Lower leg skin (tissue), 3 donors: ENCODE measurements at regions not wholly inside any gene's neighbourhood (a gene's known extent, or its start where the extent isn't known, plus 50 kb on each side); places are given as distances from the start of the nearest gene placed in this dataset.

ENCODE experiments used
- POLR2A ChIP-seq, 2 donors: fragments of 450-650 bp; IDR thresholded peaks; one replicate each; pipeline ENCODE4 v1.6.1; 2016 to 2017; ENCODE audit warnings: antibody characterized with exemption in 2 of 2, mild to moderate bottlenecking in 1 of 2, moderate library complexity in 1 of 2
- TF ChIP-seq, protein P1 (sequence below), 3 donors: fragments of 450-650 bp; IDR thresholded peaks; one replicate each; pipeline ENCODE4 v1.5.1; 2016; ENCODE audit warnings: antibody characterized with exemption in 3 of 3, mild to moderate bottlenecking in 3 of 3, moderate library complexity in 2 of 3

DNA sequence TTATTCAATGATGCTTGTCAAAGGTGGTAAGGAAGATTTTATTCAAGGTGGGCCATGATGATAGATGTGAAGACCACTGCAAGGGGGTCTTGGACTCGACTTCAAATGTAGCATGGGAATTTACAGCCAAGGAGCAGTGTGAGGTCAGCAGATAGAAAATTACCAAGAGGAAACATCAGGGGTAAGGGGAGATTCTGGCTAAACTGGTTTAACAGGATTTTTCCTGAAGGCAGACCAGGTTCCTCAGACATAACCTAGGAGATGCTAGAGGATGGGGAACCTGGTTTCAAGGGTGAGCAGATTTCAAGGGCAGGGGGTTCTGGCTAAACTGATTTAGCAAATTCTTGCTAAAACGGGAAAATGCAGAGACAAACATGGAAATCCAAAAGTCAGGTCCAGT is 464.9 kb downstream of the TAFA4 start:
- TF ChIP-seq, protein P1, sequence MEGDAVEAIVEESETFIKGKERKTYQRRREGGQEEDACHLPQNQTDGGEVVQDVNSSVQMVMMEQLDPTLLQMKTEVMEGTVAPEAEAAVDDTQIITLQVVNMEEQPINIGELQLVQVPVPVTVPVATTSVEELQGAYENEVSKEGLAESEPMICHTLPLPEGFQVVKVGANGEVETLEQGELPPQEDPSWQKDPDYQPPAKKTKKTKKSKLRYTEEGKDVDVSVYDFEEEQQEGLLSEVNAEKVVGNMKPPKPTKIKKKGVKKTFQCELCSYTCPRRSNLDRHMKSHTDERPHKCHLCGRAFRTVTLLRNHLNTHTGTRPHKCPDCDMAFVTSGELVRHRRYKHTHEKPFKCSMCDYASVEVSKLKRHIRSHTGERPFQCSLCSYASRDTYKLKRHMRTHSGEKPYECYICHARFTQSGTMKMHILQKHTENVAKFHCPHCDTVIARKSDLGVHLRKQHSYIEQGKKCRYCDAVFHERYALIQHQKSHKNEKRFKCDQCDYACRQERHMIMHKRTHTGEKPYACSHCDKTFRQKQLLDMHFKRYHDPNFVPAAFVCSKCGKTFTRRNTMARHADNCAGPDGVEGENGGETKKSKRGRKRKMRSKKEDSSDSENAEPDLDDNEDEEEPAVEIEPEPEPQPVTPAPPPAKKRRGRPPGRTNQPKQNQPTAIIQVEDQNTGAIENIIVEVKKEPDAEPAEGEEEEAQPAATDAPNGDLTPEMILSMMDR (IDR thresholded peaks at IDR 0.05) = no peak
- no peak for TF ChIP-seq POLR2A (IDR thresholded peaks at IDR 0.05)
